ENCODE measurements at regions not wholly inside any gene's neighbourhood (a gene's known extent, or its start where the extent isn't known, plus 50 kb on each side); places are given as distances from the start of the nearest gene placed in this dataset.

DNA sequence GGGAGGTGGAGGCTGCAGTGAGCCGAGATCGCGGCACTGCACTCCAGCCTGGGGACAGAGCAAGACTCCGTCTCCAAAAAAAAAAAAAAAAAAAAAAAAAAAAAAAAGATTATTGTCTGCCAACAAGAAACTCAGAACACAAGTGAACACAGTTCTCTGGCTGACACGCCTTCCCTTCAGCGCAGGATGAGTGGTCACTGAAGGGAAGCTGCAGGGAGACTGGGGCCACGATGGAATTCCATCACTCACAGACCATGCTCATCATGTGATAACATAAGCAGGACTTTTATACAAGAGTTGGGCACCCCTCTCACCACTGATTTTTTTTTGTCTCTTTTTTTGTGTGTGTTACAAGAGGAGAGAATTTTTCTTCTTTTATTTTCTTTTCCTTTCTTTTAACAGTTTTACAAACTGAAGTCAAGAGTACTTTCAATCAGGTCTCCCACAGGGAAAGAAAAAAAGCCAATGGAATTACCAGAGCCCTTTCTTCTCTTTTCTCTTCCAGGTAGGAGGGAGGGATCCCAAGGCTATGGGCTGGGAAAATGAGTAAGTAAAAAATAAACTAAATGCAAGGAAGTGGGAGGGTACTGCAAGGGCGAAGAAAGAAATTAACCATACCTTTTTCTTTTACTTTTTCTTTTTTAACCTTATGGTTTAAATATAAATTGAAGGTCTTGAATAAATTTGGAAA lies 435.6 kb downstream of the GPM6A start:
- no peak for TF ChIP-seq EZH2 (IDR thresholded peaks at IDR 0.05; ENCODE audit: low read depth, unreplicated experiment)
- TF ChIP-seq, protein P1, sequence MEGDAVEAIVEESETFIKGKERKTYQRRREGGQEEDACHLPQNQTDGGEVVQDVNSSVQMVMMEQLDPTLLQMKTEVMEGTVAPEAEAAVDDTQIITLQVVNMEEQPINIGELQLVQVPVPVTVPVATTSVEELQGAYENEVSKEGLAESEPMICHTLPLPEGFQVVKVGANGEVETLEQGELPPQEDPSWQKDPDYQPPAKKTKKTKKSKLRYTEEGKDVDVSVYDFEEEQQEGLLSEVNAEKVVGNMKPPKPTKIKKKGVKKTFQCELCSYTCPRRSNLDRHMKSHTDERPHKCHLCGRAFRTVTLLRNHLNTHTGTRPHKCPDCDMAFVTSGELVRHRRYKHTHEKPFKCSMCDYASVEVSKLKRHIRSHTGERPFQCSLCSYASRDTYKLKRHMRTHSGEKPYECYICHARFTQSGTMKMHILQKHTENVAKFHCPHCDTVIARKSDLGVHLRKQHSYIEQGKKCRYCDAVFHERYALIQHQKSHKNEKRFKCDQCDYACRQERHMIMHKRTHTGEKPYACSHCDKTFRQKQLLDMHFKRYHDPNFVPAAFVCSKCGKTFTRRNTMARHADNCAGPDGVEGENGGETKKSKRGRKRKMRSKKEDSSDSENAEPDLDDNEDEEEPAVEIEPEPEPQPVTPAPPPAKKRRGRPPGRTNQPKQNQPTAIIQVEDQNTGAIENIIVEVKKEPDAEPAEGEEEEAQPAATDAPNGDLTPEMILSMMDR (conservative IDR thresholded peaks at IDR 0.05; ENCODE audit: low read depth in 2 of 2), result no peak
- TF ChIP-seq POLR2AphosphoS5 (IDR thresholded peaks at IDR 0.05; ENCODE audit: low read depth), result no peak
- no peak for TF ChIP-seq EZH2phosphoT487 (IDR thresholded peaks at IDR 0.05; ENCODE audit: unreplicated experiment)
- TF ChIP-seq ZNF331 (CRISPR knock-in tag; IDR thresholded peaks at IDR 0.05; ENCODE audit: low read depth), result no peak
- TF ChIP-seq STAT1 (IDR thresholded peaks at IDR 0.05; ENCODE audit: unreplicated experiment), result no peak
- TF ChIP-seq, protein P2, sequence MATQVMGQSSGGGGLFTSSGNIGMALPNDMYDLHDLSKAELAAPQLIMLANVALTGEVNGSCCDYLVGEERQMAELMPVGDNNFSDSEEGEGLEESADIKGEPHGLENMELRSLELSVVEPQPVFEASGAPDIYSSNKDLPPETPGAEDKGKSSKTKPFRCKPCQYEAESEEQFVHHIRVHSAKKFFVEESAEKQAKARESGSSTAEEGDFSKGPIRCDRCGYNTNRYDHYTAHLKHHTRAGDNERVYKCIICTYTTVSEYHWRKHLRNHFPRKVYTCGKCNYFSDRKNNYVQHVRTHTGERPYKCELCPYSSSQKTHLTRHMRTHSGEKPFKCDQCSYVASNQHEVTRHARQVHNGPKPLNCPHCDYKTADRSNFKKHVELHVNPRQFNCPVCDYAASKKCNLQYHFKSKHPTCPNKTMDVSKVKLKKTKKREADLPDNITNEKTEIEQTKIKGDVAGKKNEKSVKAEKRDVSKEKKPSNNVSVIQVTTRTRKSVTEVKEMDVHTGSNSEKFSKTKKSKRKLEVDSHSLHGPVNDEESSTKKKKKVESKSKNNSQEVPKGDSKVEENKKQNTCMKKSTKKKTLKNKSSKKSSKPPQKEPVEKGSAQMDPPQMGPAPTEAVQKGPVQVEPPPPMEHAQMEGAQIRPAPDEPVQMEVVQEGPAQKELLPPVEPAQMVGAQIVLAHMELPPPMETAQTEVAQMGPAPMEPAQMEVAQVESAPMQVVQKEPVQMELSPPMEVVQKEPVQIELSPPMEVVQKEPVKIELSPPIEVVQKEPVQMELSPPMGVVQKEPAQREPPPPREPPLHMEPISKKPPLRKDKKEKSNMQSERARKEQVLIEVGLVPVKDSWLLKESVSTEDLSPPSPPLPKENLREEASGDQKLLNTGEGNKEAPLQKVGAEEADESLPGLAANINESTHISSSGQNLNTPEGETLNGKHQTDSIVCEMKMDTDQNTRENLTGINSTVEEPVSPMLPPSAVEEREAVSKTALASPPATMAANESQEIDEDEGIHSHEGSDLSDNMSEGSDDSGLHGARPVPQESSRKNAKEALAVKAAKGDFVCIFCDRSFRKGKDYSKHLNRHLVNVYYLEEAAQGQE (IDR thresholded peaks at IDR 0.05; ENCODE audit: unreplicated experiment), result no peak
- no peak for TF ChIP-seq CREB1 (CRISPR knock-in tag; IDR thresholded peaks at IDR 0.05; ENCODE audit: low read depth)
- TF ChIP-seq JUNB (IDR thresholded peaks at IDR 0.05; ENCODE audit: unreplicated experiment), result no peak
- TF ChIP-seq, protein P3, sequence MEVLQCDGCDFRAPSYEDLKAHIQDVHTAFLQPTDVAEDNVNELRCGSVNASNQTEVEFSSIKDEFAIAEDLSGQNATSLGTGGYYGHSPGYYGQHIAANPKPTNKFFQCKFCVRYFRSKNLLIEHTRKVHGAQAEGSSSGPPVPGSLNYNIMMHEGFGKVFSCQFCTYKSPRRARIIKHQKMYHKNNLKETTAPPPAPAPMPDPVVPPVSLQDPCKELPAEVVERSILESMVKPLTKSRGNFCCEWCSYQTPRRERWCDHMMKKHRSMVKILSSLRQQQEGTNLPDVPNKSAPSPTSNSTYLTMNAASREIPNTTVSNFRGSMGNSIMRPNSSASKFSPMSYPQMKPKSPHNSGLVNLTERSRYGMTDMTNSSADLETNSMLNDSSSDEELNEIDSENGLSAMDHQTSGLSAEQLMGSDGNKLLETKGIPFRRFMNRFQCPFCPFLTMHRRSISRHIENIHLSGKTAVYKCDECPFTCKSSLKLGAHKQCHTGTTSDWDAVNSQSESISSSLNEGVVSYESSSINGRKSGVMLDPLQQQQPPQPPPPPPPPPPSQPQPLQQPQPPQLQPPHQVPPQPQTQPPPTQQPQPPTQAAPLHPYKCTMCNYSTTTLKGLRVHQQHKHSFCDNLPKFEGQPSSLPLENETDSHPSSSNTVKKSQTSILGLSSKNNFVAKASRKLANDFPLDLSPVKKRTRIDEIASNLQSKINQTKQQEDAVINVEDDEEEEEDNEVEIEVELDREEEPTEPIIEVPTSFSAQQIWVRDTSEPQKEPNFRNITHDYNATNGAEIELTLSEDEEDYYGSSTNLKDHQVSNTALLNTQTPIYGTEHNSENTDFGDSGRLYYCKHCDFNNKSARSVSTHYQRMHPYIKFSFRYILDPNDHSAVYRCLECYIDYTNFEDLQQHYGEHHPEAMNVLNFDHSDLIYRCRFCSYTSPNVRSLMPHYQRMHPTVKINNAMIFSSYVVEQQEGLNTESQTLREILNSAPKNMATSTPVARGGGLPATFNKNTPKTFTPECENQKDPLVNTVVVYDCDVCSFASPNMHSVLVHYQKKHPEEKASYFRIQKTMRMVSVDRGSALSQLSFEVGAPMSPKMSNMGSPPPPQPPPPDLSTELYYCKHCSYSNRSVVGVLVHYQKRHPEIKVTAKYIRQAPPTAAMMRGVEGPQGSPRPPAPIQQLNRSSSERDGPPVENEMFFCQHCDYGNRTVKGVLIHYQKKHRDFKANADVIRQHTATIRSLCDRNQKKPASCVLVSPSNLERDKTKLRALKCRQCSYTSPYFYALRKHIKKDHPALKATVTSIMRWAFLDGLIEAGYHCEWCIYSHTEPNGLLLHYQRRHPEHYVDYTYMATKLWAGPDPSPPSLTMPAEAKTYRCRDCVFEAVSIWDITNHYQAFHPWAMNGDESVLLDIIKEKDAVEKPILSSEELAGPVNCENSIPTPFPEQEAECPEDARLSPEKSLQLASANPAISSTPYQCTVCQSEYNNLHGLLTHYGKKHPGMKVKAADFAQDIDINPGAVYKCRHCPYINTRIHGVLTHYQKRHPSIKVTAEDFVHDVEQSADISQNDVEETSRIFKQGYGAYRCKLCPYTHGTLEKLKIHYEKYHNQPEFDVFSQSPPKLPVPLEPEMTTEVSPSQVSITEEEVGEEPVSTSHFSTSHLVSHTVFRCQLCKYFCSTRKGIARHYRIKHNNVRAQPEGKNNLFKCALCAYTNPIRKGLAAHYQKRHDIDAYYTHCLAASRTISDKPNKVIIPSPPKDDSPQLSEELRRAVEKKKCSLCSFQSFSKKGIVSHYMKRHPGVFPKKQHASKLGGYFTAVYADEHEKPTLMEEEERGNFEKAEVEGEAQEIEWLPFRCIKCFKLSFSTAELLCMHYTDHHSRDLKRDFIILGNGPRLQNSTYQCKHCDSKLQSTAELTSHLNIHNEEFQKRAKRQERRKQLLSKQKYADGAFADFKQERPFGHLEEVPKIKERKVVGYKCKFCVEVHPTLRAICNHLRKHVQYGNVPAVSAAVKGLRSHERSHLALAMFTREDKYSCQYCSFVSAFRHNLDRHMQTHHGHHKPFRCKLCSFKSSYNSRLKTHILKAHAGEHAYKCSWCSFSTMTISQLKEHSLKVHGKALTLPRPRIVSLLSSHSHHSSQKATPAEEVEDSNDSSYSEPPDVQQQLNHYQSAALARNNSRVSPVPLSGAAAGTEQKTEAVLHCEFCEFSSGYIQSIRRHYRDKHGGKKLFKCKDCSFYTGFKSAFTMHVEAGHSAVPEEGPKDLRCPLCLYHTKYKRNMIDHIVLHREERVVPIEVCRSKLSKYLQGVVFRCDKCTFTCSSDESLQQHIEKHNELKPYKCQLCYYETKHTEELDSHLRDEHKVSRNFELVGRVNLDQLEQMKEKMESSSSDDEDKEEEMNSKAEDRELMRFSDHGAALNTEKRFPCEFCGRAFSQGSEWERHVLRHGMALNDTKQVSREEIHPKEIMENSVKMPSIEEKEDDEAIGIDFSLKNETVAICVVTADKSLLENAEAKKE (CRISPR knock-in tag; IDR thresholded peaks at IDR 0.05), result no peak

Measured in GM23338 (cell line).